ENCODE measurements at regions not wholly inside any gene's neighbourhood (a gene's known extent, or its start where the extent isn't known, plus 50 kb on each side); places are given as distances from the start of the nearest gene placed in this dataset.
"Not testable (repeated sequence)": the region's sequence is repeated elsewhere in the genome, so short reads cannot be mapped to it uniquely, and the experiment has no call there.

DNA sequence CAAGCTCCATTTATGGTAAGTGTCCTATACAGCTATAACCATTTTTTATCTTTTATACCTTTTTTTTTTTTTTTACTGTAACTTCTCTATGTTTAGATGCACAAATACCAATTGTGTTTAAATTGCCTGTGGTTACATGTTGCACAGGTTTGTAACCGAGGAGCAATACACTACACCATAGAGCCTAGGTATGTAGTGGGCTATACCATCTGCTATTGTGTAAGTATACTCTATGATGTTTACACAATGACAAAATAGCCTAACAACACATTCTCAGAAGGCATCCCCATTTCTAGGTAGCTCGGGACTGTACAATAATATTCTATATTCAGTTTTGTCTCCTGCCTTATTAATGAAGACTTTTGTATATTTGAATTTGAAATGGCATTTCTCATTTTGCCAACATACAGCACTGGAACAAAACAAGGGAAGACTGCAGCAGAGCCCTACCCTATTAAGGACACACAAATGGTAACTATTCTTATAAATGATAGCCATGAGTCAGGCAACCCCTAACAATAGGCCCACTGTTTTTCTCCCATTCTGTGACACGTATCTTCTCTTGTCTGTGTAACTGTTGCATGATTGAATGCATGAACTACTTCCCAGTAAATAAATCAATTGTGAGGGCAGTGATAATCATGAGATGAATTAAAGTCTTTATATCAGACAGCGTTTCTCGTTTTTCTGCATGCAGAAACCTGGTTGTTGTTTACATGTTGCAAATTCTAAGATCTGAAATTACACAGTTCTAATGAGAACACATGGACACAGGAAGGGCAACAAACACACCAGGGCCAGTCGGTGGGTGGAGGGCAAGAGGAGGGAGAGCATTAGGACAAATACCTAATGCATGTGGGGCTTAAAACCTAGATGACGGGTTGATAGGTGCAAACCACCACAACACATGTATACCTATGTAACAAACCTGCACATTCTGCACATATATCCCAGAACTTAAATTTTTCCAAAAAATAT lies 173.9 kb downstream of the EPM2A start:
- Histone ChIP-seq H3K27ac (no peak overlapping the region), H3K27me3 (no peaks in the 10 kb centered on the region), H3K4me3 (no peak overlapping the region), H3K4me1 (no peaks in the 10 kb centered on the region), H3K9me3 (no peaks in the 10 kb centered on the region), H3K36me3 (no peaks in the 10 kb centered on the region)
- TF ChIP-seq, protein P1, sequence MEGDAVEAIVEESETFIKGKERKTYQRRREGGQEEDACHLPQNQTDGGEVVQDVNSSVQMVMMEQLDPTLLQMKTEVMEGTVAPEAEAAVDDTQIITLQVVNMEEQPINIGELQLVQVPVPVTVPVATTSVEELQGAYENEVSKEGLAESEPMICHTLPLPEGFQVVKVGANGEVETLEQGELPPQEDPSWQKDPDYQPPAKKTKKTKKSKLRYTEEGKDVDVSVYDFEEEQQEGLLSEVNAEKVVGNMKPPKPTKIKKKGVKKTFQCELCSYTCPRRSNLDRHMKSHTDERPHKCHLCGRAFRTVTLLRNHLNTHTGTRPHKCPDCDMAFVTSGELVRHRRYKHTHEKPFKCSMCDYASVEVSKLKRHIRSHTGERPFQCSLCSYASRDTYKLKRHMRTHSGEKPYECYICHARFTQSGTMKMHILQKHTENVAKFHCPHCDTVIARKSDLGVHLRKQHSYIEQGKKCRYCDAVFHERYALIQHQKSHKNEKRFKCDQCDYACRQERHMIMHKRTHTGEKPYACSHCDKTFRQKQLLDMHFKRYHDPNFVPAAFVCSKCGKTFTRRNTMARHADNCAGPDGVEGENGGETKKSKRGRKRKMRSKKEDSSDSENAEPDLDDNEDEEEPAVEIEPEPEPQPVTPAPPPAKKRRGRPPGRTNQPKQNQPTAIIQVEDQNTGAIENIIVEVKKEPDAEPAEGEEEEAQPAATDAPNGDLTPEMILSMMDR (IDR thresholded peaks at IDR 0.05): no peak
- no peak for DNase-seq
- intact Hi-C loops (cut with DNase I; ENCODE audit: low total_unique reads): no loop called here

DNA sequence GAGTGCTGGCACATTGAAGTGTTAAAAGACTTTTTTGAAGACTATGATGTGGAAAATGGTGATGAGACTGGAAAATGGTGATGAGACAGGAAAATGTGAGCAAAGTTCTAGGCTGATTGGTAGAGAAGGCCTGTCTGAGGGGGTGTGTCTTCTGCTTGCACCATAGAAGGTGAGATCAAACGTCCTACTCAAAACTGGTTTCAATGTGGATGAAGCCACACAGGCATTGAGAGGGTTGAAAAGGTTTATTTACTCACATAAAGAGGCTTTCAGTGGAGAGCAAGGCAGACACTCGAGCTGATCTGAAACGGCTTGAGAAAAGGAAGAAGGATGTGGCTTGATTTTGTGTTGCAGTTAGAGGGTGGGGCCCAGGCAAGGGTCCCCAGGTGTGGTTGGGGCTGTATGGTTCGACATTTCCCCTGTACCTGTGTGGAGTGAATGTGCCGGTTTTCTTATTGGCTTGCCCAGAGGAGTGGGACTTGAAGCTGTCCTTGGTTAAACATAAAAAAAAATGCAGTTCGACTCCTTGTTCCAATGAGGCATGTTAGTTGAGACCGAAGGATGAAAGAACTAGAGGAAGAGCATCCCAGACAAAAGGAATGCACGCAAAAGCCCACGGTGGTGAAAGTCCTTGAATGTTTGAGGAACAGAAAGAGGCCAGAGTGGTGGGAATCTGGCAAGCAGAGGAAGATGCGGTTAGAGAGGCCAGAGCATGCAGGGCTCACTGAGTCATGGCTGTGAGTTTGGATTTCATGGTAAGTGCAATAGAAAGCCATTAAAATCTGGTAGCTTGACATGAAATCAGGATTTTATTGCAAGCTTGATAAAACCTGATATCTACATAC lies 172.3 kb downstream of the EPM2A start:
- Histone ChIP-seq H3K9me3 (no peaks in the 10 kb centered on the region), H3K36me3 (no peaks in the 10 kb centered on the region), H3K4me3 (no peak overlapping the region), H3K27me3 (no peaks in the 10 kb centered on the region), H3K27ac (no peak overlapping the region), H3K4me1 (no peaks in the 10 kb centered on the region)
- DNase-seq: no peak
- intact Hi-C loops (cut with DNase I; ENCODE audit: low total_unique reads): no loop called here
- TF ChIP-seq, protein P1 (IDR thresholded peaks at IDR 0.05): no peak

DNA sequence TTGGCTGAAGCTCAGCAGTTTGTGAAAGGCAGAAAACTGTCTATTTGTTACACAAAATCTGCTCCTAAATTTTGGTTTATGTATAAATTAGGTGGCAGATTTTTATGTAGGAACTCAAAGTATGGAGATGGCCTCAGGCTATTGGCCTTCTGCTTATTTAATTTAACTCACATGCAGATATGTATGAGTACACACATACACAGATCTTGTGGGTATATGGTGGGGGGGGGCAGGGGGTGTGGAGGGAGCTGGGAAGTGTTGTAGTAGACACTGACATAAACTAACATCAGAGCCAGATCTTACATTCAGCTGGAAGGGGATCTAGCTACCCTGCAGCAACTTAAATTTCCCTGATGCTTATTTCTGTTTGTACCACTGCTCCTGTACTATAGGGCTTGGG lies 170.8 kb downstream of the EPM2A start:
- H3K4me1 ChIP-seq: no peaks in the 10 kb centered on the region
- H3K9me3 ChIP-seq: no peaks in the 10 kb centered on the region
- no peak overlapping the region for H3K4me3 ChIP-seq
- no peak overlapping the region for H3K27ac ChIP-seq
- H3K27me3 ChIP-seq: no peaks in the 10 kb centered on the region
- intact Hi-C loops (cut with DNase I; ENCODE audit: low total_unique reads): no loop called here
- DNase-seq: no peak
- TF ChIP-seq, protein P1 (IDR thresholded peaks at IDR 0.05): no peak
- H3K36me3 ChIP-seq: no peaks in the 10 kb centered on the region

DNA sequence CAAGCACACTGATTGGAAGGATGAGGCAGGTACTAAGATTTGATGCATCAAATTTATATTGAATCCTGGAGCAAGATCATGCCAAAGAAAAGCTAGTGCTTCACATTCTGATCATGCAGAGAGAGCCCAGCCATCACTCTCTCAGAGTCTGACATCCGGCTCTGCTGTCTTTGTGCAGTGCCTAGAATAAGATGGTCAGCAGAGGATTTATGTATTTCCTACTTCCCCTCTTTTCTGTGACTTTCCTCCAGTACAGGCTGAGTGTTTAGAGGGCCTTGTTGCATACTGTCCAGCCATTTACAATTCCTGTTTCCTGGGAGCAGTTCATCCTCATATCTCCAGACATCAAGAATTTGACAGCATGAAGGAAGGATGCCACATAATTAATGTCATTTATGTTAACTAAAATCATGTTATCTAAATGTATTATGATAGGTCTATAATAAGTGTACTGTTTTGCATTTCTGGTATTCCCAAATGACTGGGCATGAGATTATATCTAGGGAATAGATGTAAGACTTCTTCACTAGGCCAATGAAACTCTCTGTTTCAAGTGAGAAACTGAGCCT lies 167.6 kb downstream of the EPM2A start:
- Histone ChIP-seq H3K9me3 (no peaks in the 10 kb centered on the region), H3K4me3 (no peak overlapping the region), H3K36me3 (no peaks in the 10 kb centered on the region), H3K4me1 (no peaks in the 10 kb centered on the region), H3K27me3 (no peaks in the 10 kb centered on the region), H3K27ac (no peak overlapping the region)
- TF ChIP-seq, protein P1 (IDR thresholded peaks at IDR 0.05): no peak
- intact Hi-C loops (cut with DNase I; ENCODE audit: low total_unique reads): no loop called here
- DNase-seq: no peak

DNA sequence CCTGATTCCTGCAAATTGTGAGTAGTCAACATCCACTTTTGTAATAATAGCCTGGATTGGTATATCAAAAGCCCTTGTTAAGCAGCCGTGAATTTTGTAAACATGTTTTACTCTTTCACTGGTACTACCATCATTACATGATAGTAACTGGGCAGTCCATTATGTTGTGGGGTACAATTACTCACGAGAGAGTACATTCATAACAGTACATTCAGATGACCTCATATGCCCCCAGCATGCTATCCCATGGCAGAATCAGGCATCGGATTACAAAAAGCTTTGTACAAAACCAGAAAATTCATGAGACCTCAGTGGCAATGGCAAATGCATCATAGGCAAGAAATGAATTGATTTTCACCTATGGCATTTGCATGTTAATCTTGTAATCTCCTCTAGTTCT lies 166.2 kb downstream of the EPM2A start:
- Histone ChIP-seq H3K4me3 (no peak overlapping the region), H3K27ac (no peak overlapping the region), H3K4me1 (no peaks in the 10 kb centered on the region), H3K9me3 (peaks cover 3 to 12% (median 8%) of the 10 kb centered on the region in 3 donors), H3K27me3 (no peaks in the 10 kb centered on the region), H3K36me3 (no peaks in the 10 kb centered on the region)
- intact Hi-C loops (cut with DNase I; ENCODE audit: low total_unique reads): no loop called here
- no peak for DNase-seq
- TF ChIP-seq, protein P1 (IDR thresholded peaks at IDR 0.05): no peak

DNA sequence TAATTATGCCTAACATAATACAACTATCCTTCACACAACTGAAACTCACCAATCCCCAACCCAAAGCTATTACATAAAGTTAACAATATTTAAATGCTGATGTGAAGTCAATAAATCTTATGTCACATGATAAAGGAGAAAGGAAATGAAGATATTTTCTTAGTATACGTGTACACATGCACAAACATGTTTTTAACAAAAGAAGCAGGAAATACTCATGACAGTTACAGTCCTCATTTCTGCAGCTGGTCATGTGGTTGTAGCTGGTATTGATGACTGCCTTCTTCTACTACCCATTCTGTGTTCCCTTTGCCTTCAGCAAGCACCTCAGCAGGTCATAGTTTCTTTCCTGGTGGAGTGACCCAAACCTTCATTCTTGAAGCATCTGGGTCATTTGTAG lies 165.0 kb downstream of the EPM2A start:
- H3K27ac ChIP-seq; H3K36me3 ChIP-seq; H3K4me3 ChIP-seq; H3K27me3 ChIP-seq; DNase-seq; H3K4me1 ChIP-seq; intact Hi-C loops (cut with DNase I; ENCODE audit: low total_unique reads): not testable (repeated sequence)
- peaks cover 4 to 22% (median 20%) of the 10 kb centered on the region in 3 donors for H3K9me3 ChIP-seq

DNA sequence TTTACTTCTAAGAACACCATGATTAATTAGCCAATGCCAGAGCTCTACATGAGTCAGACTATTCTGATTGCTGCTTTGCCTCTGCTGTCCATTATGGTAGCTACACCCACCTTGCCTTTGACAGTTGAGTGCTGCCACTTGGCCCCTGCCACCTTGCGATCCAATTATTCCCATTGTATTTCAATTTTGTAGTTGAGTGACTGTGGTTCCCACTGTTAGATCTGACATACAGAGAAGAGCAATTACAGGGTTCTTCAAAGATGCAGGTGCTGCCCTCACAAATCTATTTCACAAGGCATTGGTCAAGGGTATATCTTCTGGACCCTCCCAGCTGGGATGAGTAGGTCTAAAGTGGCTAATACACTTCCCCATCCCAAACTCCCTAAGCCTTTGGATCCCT lies 161.1 kb downstream of the EPM2A start:
- peaks cover 4 to 44% (median 37%) of the 10 kb centered on the region in 3 donors for H3K9me3 ChIP-seq
- H3K27me3 ChIP-seq; H3K4me1 ChIP-seq; H3K27ac ChIP-seq; DNase-seq; H3K36me3 ChIP-seq; intact Hi-C loops (cut with DNase I; ENCODE audit: low total_unique reads); H3K4me3 ChIP-seq: not testable (repeated sequence)

All from tibial artery (tissue), 4 donors.